Cortex of kidney (tissue), 1 donor: ENCODE measurements at regions not wholly inside any gene's neighbourhood (a gene's known extent, or its start where the extent isn't known, plus 50 kb on each side); places are given as distances from the start of the nearest gene placed in this dataset.

ENCODE experiments used
- DNase-seq: peaks from one replicate; lab custom pipeline; 2025; lab: John Stamatoyannopoulos, UW

- DNase-seq, result no peak
Observed at GRCh38 chr5:116695681-116696080, 121.1 kb upstream of the SEMA6A start.

- DNase-seq, result no peak
Observed at GRCh38 chr5:116686438-116686837, 111.8 kb upstream of the SEMA6A start.

GRCh38 chr5:116685931-116686330 is 111.3 kb upstream of the SEMA6A start:
- no peak for DNase-seq

GRCh38 chr5:116685069-116685468 is 110.4 kb upstream of the SEMA6A start:
- no peak for DNase-seq

- DNase-seq, result no peak
Observed at GRCh38 chr5:116681334-116682013, 106.9 kb upstream of the SEMA6A start.

- DNase-seq, result no peak
Observed at GRCh38 chr5:116675626-116675910, 100.9 kb upstream of the SEMA6A start.

GRCh38 chr5:116674881-116675625 is 100.4 kb upstream of the SEMA6A start:
- DNase-seq, result no peak

- DNase-seq, result no peak
Observed at GRCh38 chr5:116673453-116673852, 98.8 kb upstream of the SEMA6A start.

GRCh38 chr5:116672203-116672602 is 97.6 kb upstream of the SEMA6A start:
- no peak for DNase-seq

- DNase-seq, result no peak
Observed at GRCh38 chr5:116671211-116671736, 96.7 kb upstream of the SEMA6A start.

- DNase-seq, result no peak
Observed at GRCh38 chr5:116669261-116670031, 94.8 kb upstream of the SEMA6A start.

- no peak for DNase-seq
Observed at GRCh38 chr5:116668390-116668789, 93.8 kb upstream of the SEMA6A start.

GRCh38 chr5:116666901-116667300 is 92.3 kb upstream of the SEMA6A start:
- no peak for DNase-seq

GRCh38 chr5:116664988-116665387 is 90.4 kb upstream of the SEMA6A start:
- DNase-seq, result no peak

GRCh38 chr5:116663081-116663480 is 88.5 kb upstream of the SEMA6A start:
- no peak for DNase-seq

GRCh38 chr5:116661419-116661818 is 86.8 kb upstream of the SEMA6A start:
- no peak for DNase-seq

GRCh38 chr5:116660929-116661328 is 86.3 kb upstream of the SEMA6A start:
- no peak for DNase-seq

- no peak for DNase-seq
Observed at GRCh38 chr5:116658830-116659229, 84.2 kb upstream of the SEMA6A start.

- no peak for DNase-seq
Observed at GRCh38 chr5:116658141-116658540, 83.5 kb upstream of the SEMA6A start.

- no peak for DNase-seq
Observed at GRCh38 chr5:116655431-116655830, 80.8 kb upstream of the SEMA6A start.

GRCh38 chr5:116654925-116655324 is 80.3 kb upstream of the SEMA6A start:
- no peak for DNase-seq

GRCh38 chr5:116652903-116653302 is 78.3 kb upstream of the SEMA6A start:
- no peak for DNase-seq

- DNase-seq, result no peak
Observed at GRCh38 chr5:116652196-116652729, 77.6 kb upstream of the SEMA6A start.
